ENCODE measurements at regions not wholly inside any gene's neighbourhood (a gene's known extent, or its start where the extent isn't known, plus 50 kb on each side); places are given as distances from the start of the nearest gene placed in this dataset.

DNA sequence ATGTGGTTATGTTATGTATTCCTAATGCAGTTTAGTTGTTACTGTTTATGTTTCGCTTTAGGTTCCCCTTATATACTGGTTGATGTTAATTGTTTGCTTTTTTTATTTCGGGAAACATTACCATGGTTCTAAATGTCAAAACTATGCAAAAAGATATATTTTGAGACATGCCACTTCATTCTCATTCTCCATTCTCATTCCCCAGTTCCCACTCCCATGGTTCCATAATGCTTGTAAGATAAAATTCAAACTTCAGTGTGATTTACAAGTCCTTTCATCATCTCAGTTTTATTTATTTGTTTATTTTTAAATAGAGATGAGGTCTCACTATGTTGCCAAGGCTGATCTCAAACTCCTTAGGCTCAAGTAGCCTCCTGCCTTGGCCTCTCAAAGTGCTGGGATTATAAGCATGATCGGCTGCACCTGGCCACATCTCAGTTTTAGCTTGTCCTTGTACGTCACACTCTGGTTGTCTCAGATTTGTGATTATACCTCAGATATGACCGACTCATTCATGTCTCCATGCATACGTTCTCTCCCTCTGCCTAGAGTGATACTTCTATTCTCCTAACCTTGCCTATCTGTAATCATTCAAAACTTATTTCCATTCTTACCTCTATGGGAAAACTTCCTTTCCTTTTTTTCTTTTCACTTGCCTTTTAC, 407.8 kb upstream of the RGS6 start:
- TF ChIP-seq POLR2AphosphoS5 (IDR thresholded peaks at IDR 0.05; ENCODE audit: low read depth) = no peak
- TF ChIP-seq, protein P1, sequence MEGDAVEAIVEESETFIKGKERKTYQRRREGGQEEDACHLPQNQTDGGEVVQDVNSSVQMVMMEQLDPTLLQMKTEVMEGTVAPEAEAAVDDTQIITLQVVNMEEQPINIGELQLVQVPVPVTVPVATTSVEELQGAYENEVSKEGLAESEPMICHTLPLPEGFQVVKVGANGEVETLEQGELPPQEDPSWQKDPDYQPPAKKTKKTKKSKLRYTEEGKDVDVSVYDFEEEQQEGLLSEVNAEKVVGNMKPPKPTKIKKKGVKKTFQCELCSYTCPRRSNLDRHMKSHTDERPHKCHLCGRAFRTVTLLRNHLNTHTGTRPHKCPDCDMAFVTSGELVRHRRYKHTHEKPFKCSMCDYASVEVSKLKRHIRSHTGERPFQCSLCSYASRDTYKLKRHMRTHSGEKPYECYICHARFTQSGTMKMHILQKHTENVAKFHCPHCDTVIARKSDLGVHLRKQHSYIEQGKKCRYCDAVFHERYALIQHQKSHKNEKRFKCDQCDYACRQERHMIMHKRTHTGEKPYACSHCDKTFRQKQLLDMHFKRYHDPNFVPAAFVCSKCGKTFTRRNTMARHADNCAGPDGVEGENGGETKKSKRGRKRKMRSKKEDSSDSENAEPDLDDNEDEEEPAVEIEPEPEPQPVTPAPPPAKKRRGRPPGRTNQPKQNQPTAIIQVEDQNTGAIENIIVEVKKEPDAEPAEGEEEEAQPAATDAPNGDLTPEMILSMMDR (conservative IDR thresholded peaks at IDR 0.05; ENCODE audit: low read depth in 2 of 2) = no peak
- TF ChIP-seq EZH2phosphoT487 (IDR thresholded peaks at IDR 0.05; ENCODE audit: unreplicated experiment) = no peak
- TF ChIP-seq, protein P2, sequence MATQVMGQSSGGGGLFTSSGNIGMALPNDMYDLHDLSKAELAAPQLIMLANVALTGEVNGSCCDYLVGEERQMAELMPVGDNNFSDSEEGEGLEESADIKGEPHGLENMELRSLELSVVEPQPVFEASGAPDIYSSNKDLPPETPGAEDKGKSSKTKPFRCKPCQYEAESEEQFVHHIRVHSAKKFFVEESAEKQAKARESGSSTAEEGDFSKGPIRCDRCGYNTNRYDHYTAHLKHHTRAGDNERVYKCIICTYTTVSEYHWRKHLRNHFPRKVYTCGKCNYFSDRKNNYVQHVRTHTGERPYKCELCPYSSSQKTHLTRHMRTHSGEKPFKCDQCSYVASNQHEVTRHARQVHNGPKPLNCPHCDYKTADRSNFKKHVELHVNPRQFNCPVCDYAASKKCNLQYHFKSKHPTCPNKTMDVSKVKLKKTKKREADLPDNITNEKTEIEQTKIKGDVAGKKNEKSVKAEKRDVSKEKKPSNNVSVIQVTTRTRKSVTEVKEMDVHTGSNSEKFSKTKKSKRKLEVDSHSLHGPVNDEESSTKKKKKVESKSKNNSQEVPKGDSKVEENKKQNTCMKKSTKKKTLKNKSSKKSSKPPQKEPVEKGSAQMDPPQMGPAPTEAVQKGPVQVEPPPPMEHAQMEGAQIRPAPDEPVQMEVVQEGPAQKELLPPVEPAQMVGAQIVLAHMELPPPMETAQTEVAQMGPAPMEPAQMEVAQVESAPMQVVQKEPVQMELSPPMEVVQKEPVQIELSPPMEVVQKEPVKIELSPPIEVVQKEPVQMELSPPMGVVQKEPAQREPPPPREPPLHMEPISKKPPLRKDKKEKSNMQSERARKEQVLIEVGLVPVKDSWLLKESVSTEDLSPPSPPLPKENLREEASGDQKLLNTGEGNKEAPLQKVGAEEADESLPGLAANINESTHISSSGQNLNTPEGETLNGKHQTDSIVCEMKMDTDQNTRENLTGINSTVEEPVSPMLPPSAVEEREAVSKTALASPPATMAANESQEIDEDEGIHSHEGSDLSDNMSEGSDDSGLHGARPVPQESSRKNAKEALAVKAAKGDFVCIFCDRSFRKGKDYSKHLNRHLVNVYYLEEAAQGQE (IDR thresholded peaks at IDR 0.05; ENCODE audit: unreplicated experiment) = no peak
- no peak for TF ChIP-seq EZH2 (IDR thresholded peaks at IDR 0.05; ENCODE audit: low read depth, unreplicated experiment)
- TF ChIP-seq JUNB (IDR thresholded peaks at IDR 0.05; ENCODE audit: unreplicated experiment) = no peak
- TF ChIP-seq NANOG (IDR thresholded peaks at IDR 0.05; ENCODE audit: borderline replicate concordance) = no peak
- no peak for TF ChIP-seq ZNF114 (CRISPR knock-in tag; IDR thresholded peaks at IDR 0.05)
- TF ChIP-seq, protein P3, sequence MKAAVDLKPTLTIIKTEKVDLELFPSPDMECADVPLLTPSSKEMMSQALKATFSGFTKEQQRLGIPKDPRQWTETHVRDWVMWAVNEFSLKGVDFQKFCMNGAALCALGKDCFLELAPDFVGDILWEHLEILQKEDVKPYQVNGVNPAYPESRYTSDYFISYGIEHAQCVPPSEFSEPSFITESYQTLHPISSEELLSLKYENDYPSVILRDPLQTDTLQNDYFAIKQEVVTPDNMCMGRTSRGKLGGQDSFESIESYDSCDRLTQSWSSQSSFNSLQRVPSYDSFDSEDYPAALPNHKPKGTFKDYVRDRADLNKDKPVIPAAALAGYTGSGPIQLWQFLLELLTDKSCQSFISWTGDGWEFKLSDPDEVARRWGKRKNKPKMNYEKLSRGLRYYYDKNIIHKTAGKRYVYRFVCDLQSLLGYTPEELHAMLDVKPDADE (IDR thresholded peaks at IDR 0.05) = no peak
- no peak for TF ChIP-seq STAT1 (IDR thresholded peaks at IDR 0.05; ENCODE audit: unreplicated experiment)

All from GM23338 (cell line).